ENCODE measurements at regions not wholly inside any gene's neighbourhood (a gene's known extent, or its start where the extent isn't known, plus 50 kb on each side); places are given as distances from the start of the nearest gene placed in this dataset.
"Not testable (repeated sequence)": the region's sequence is repeated elsewhere in the genome, so short reads cannot be mapped to it uniquely, and the experiment has no call there.

- DNase-seq, result no peak
Observed at GRCh38 chr1:60637651-60638050, 444.7 kb upstream of the NFIA start.

- no peak for DNase-seq
Observed at GRCh38 chr1:60636946-60637345, 445.4 kb upstream of the NFIA start.

GRCh38 chr1:60634106-60634505 is 448.3 kb upstream of the NFIA start:
- DNase-seq, result no peak

DNA sequence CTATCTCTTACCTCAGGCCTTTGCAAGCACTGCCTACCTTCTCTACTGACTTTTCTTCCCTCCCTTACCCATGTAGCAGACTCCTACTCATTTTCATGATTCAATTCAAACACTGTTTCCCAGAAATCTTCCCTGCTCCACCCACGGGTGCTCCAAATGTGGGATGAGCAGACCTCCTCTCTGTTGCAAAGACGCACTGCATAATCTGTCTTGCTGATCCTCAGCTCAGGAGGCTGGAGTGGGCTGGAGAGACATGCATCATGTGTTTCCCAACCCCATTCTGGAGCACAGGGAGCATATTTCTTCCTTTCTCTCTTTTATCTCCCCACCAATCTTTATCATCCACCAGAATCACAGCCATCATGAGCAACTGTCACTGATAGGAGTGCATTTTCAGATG is 459.9 kb upstream of the NFIA start:
- DNase-seq, result no peak

DNA sequence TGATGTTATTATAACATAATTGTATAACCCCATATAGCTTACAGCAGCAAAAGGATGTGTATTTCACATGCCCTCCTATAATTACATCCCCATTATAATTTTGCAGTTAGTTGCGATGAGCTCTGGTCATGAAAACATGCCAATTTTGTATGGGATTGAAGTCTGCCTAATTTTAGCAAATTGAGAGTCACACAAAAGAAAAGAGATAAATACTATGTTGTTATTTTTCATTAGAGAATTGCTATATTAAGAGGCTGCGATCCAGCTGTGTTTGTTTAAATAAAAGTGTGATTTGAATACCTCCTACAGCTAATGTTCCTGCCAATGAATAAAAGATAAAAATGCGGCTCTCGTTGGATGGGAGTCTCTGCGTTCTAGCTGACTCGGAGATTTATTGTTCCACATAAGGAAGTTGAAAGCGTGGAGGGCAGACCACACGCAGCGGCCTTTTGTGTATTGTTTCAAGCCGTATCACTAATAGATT is 461.0 kb upstream of the NFIA start:
- DNase-seq, result no peak

GRCh38 chr1:60620087-60620486 is 462.3 kb upstream of the NFIA start:
- DNase-seq, result no peak

DNA sequence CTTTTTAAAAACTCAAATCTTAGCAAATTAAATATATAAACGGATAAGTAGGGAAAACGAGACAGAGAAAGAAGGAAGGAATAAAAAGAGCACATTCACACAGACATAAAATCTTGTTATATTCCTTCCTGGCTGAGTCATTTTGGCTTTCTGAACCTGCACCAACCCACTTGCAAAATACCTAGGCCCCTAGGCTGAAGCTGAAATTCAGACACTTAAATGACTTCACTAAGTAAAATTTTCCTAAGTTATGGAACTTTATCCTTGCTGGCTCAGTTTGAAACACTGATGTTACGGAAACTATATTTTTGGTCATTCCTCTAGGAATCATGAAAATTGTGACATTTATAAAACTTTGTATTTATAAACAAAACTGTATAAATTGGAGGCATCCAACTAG is 462.8 kb upstream of the NFIA start:
- DNase-seq, result no peak

DNA sequence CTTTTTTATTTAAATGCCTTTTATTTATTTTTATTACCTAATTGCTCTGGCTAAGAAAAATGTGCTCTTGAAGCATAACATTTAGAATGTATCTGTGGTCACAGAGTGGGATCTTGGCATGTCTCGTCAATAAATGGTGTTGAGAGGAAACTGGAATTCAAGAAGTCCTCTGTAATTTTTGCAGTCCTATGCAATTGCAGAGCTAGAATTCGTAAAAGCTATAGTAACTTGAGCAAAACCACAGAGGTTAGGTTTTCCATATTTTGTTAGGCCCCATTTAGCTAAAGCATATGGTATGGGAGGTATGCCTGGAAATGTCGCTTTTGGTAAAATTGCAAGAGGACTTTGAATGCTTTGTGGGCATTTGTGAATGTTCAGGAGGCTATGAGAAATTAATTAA is 466.7 kb upstream of the NFIA start:
- DNase-seq, result no peak

- no peak for DNase-seq
Observed at GRCh38 chr1:60612790-60613189, 469.6 kb upstream of the NFIA start.

GRCh38 chr1:60606921-60607320 is 475.4 kb upstream of the NFIA start:
- DNase-seq, result not testable (repeated sequence)

DNA sequence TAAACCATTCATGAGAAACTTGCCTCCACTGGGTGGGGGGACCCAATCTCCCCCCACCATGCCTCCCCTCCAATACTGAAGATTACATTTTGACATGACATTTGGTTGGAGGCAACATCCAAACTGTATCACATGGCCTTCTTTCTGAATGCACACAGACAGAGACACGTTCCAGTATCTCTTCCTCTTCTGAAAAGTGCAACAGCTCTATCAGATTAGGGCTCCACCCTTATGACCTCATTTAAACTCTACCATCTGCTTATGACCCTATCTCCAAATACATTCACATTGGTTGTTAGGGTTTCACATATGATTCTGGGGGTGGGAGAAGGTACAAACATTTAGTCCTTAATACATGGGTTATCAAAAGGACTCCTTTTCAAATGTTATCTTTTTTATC is 481.8 kb upstream of the NFIA start:
- no peak for DNase-seq

GRCh38 chr1:60599574-60599973 is 482.8 kb upstream of the NFIA start:
- no peak for DNase-seq

- no peak for DNase-seq
Observed at GRCh38 chr1:60598041-60598910, 484.1 kb upstream of the NFIA start.

- DNase-seq, result no peak
Observed at GRCh38 chr1:60596791-60597750, 485.3 kb upstream of the NFIA start.

GRCh38 chr1:60591583-60591982 is 490.8 kb upstream of the NFIA start:
- no peak for DNase-seq

- DNase-seq, result no peak
Observed at GRCh38 chr1:60589916-60590315, 492.4 kb upstream of the NFIA start.

- DNase-seq, result no peak
Observed at GRCh38 chr1:60589046-60589748, 493.2 kb upstream of the NFIA start.

- DNase-seq, result no peak
Observed at GRCh38 chr1:60584371-60584770, 498.0 kb upstream of the NFIA start.

- DNase-seq, result no peak
Observed at GRCh38 chr1:60583696-60584095, 498.7 kb upstream of the NFIA start.

DNA sequence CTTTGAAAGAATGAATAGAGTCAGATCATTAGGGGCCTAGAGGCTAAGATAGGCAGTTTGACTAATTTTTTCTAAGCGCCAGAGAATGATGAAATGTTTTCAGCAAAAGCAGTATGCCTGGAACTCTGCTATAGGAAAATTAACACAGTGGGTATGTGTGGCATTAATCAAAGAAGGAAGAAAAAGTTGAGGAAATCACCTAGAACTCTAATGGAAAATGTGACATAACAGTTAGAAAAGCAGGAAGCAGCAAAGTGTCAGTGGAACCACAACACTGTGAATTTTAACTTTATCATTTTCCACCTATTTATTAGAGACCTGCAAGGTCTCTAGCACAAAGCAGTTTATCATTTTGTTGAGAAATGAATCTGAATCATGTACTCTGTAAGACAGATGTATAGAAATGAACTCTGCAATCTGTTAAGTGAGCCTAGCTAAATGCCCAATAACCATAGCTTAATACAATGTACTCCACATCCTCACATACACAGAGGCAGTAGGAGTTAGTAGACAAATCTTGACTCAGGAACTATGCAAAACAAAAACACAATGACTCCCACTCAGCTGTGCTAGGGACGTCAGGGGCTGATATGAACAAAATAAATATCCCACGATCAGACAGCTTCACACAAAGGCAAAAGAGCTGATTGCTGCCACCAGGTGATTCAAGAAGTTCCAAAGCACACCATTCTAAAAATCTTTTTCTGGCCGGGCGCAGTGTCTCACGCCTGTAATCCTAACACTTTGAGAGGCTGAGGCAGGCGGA is 500.7 kb upstream of the NFIA start:
- DNase-seq, result no peak

- DNase-seq, result no peak
Observed at GRCh38 chr1:60577029-60577428, 503.5 kb upstream of the C1orf87 start.

- no peak for DNase-seq
Observed at GRCh38 chr1:60575326-60575977, 501.9 kb upstream of the C1orf87 start.
